ENCODE measurements at regions not wholly inside any gene's neighbourhood (a gene's known extent, or its start where the extent isn't known, plus 50 kb on each side); places are given as distances from the start of the nearest gene placed in this dataset.

GRCh38 chr4:184933311-184933710 lies 85.0 kb upstream of the HELT start:
- TF ChIP-seq CTCF (IDR thresholded peaks at IDR 0.05 in 2 of 3, conservative IDR thresholded peaks at IDR 0.05 in 1 of 3; ENCODE audit: control insufficient read depth in 2 of 3, extremely low read depth in 1 of 3, insufficient read depth in 1 of 3, low read depth in 3 of 3, low read length in 3 of 3) (no peak), POLR2AphosphoS5 (IDR thresholded peaks at IDR 0.05; ENCODE audit: low read length) (no peak), POLR2AphosphoS2 (IDR thresholded peaks at IDR 0.05; ENCODE audit: low read depth, low read length) (no peak), REST (IDR thresholded peaks at IDR 0.05; ENCODE audit: low read depth, low read length) (no peak), GATAD2B (conservative IDR thresholded peaks at IDR 0.05; ENCODE audit: low read depth) (no peak), YY1 (IDR thresholded peaks at IDR 0.05; ENCODE audit: low read depth, low read length) (no peak), ZZZ3 (IDR thresholded peaks at IDR 0.05; ENCODE audit: control insufficient read depth, insufficient read length, low read depth) (no peak), SMARCA5 (IDR thresholded peaks at IDR 0.05) (no peak)
